HEK293T (cell line): ENCODE measurements at regions not wholly inside any gene's neighbourhood (a gene's known extent, or its start where the extent isn't known, plus 50 kb on each side); places are given as distances from the start of the nearest gene placed in this dataset.

ENCODE experiments used
- FOXK2 ChIP-seq: fragments of 450-650 bp; IDR thresholded peaks from 2 replicates; pipeline ENCODE4 v1.6.1; 2016; ENCODE audit warnings: mild to moderate bottlenecking
- L3MBTL2 ChIP-seq: fragments of 450-650 bp; conservative IDR thresholded peaks from 2 replicates; pipeline ENCODE4 v1.6.1; 2016; ENCODE audit warnings: mild to moderate bottlenecking
- SP1 ChIP-seq: fragments of 450-650 bp; IDR thresholded peaks from 2 replicates; pipeline ENCODE4 v1.6.1; 2017
- TARDBP ChIP-seq: fragments of 450-650 bp; IDR thresholded peaks from 2 replicates; pipeline ENCODE4 v1.6.1; 2016
- ZNF384 ChIP-seq: fragments of 450-650 bp; IDR thresholded peaks from 2 replicates; pipeline ENCODE4 v1.6.1; 2016

DNA sequence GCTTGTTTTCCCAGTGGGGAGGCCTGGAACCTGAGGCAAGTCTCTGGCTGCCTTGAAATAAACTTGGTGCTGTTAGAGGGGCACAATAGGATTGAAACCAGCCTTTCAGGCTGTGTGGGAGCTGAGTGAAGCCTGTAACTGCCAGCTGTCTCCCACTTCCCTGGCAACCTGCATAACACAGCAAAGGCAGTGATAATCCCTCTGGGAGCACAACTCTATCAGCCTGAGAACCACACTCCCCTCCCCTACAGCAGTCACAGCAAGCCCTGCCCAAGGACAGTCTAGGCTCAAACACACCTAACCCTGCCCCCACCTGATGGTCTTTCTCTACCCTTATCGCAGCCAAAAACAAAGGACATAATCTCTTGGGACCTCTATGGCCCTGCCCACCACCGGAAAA is 683.8 kb upstream of the ATXN8OS start:
- TF ChIP-seq ZNF384 (no peak), SP1 (no peak), TARDBP (no peak), L3MBTL2 (no peak), FOXK2 (no peak)
